ENCODE measurements at regions not wholly inside any gene's neighbourhood (a gene's known extent, or its start where the extent isn't known, plus 50 kb on each side); places are given as distances from the start of the nearest gene placed in this dataset.

- no peaks in the 10 kb centered on the region for H3K27me3 ChIP-seq (ENCODE audit: control insufficient read depth, insufficient read depth, low read length)
- H3K4me3 ChIP-seq (ENCODE audit: low read length) = no peak overlapping the region
- no peaks in the 10 kb centered on the region for H3K4me1 ChIP-seq (ENCODE audit: control insufficient read depth, low read depth, low read length)
- no peaks in the 10 kb centered on the region for H3K36me3 ChIP-seq (ENCODE audit: control insufficient read depth, low read depth, low read length)
- H3K27ac ChIP-seq (ENCODE audit: low read length) = no peak overlapping the region
- no peak overlapping the region for H3K9ac ChIP-seq (ENCODE audit: low read length)
- H3K9me3 ChIP-seq (ENCODE audit: control insufficient read depth, low read depth, low read length) = no peaks in the 10 kb centered on the region
These were observed 1375.0 kb upstream of the ADGRL3 start for GRCh38 chr4:59825104-59825503.

- no peaks in the 10 kb centered on the region for H3K9me3 ChIP-seq (ENCODE audit: control insufficient read depth, low read depth, low read length)
These were observed 1368.4 kb upstream of the ADGRL3 start for GRCh38 chr4:59831746-59832145.

GRCh38 chr4:59834943-59835342 is 1365.2 kb upstream of the ADGRL3 start:
- Histone ChIP-seq H3K27ac (ENCODE audit: low read length) (no peak overlapping the region), H3K36me3 (ENCODE audit: control insufficient read depth, low read depth, low read length) (no peaks in the 10 kb centered on the region), H3K9ac (ENCODE audit: low read length) (no peak overlapping the region), H3K4me3 (ENCODE audit: low read length) (no peak overlapping the region), H3K9me3 (ENCODE audit: control insufficient read depth, low read depth, low read length) (no peaks in the 10 kb centered on the region), H3K4me1 (ENCODE audit: control insufficient read depth, low read depth, low read length) (no peaks in the 10 kb centered on the region), H3K27me3 (ENCODE audit: control insufficient read depth, insufficient read depth, low read length) (no peaks in the 10 kb centered on the region)

More at GRCh38 chr4:59831746-59832145, 1368.4 kb upstream of the ADGRL3 start:
- H3K4me1 ChIP-seq (ENCODE audit: control insufficient read depth, low read depth, low read length) = no peaks in the 10 kb centered on the region
- no peaks in the 10 kb centered on the region for H3K27me3 ChIP-seq (ENCODE audit: control insufficient read depth, insufficient read depth, low read length)
- no peak overlapping the region for H3K4me3 ChIP-seq (ENCODE audit: low read length)
- H3K36me3 ChIP-seq (ENCODE audit: control insufficient read depth, low read depth, low read length) = no peaks in the 10 kb centered on the region
- no peak overlapping the region for H3K9ac ChIP-seq (ENCODE audit: low read length)
- no peak overlapping the region for H3K27ac ChIP-seq (ENCODE audit: low read length)

- Histone ChIP-seq H3K4me3 (ENCODE audit: low read length) (no peak overlapping the region), H3K27me3 (ENCODE audit: control insufficient read depth, insufficient read depth, low read length) (no peaks in the 10 kb centered on the region), H3K36me3 (ENCODE audit: control insufficient read depth, low read depth, low read length) (no peaks in the 10 kb centered on the region), H3K4me1 (ENCODE audit: control insufficient read depth, low read depth, low read length) (no peaks in the 10 kb centered on the region), H3K27ac (ENCODE audit: low read length) (no peak overlapping the region), H3K9ac (ENCODE audit: low read length) (no peak overlapping the region), H3K9me3 (ENCODE audit: control insufficient read depth, low read depth, low read length) (no peaks in the 10 kb centered on the region)
These were observed 1362.4 kb upstream of the ADGRL3 start for GRCh38 chr4:59837751-59838150.

GRCh38 chr4:59838236-59838635 is 1361.9 kb upstream of the ADGRL3 start:
- Histone ChIP-seq H3K27ac (ENCODE audit: low read length) (no peak overlapping the region), H3K4me1 (ENCODE audit: control insufficient read depth, low read depth, low read length) (no peaks in the 10 kb centered on the region), H3K9ac (ENCODE audit: low read length) (no peak overlapping the region), H3K27me3 (ENCODE audit: control insufficient read depth, insufficient read depth, low read length) (no peaks in the 10 kb centered on the region), H3K9me3 (ENCODE audit: control insufficient read depth, low read depth, low read length) (no peaks in the 10 kb centered on the region), H3K4me3 (ENCODE audit: low read length) (no peak overlapping the region), H3K36me3 (ENCODE audit: control insufficient read depth, low read depth, low read length) (no peaks in the 10 kb centered on the region)

GRCh38 chr4:59841698-59842097 is 1358.4 kb upstream of the ADGRL3 start:
- no peaks in the 10 kb centered on the region for H3K36me3 ChIP-seq (ENCODE audit: control insufficient read depth, low read depth, low read length)
- H3K27me3 ChIP-seq (ENCODE audit: control insufficient read depth, insufficient read depth, low read length) = no peaks in the 10 kb centered on the region
- no peak overlapping the region for H3K9ac ChIP-seq (ENCODE audit: low read length)
- H3K9me3 ChIP-seq (ENCODE audit: control insufficient read depth, low read depth, low read length) = no peaks in the 10 kb centered on the region
- H3K27ac ChIP-seq (ENCODE audit: low read length) = no peak overlapping the region
- H3K4me1 ChIP-seq (ENCODE audit: control insufficient read depth, low read depth, low read length) = no peaks in the 10 kb centered on the region
- no peak overlapping the region for H3K4me3 ChIP-seq (ENCODE audit: low read length)

GRCh38 chr4:59848457-59848856 is 1351.7 kb upstream of the ADGRL3 start:
- Histone ChIP-seq H3K9ac (ENCODE audit: low read length) (no peak overlapping the region), H3K27me3 (ENCODE audit: control insufficient read depth, insufficient read depth, low read length) (no peaks in the 10 kb centered on the region), H3K4me1 (ENCODE audit: control insufficient read depth, low read depth, low read length) (no peaks in the 10 kb centered on the region), H3K4me3 (ENCODE audit: low read length) (no peak overlapping the region), H3K9me3 (ENCODE audit: control insufficient read depth, low read depth, low read length) (no peaks in the 10 kb centered on the region), H3K36me3 (ENCODE audit: control insufficient read depth, low read depth, low read length) (no peaks in the 10 kb centered on the region), H3K27ac (ENCODE audit: low read length) (no peak overlapping the region)

- Histone ChIP-seq H3K9me3 (ENCODE audit: control insufficient read depth, low read depth, low read length) (no peaks in the 10 kb centered on the region), H3K4me1 (ENCODE audit: control insufficient read depth, low read depth, low read length) (no peaks in the 10 kb centered on the region), H3K27me3 (ENCODE audit: control insufficient read depth, insufficient read depth, low read length) (no peaks in the 10 kb centered on the region), H3K9ac (ENCODE audit: low read length) (no peak overlapping the region), H3K27ac (ENCODE audit: low read length) (no peak overlapping the region), H3K36me3 (ENCODE audit: control insufficient read depth, low read depth, low read length) (no peaks in the 10 kb centered on the region), H3K4me3 (ENCODE audit: low read length) (no peak overlapping the region)
These were observed 1344.3 kb upstream of the ADGRL3 start for GRCh38 chr4:59855630-59856352.

- no peaks in the 10 kb centered on the region for H3K36me3 ChIP-seq (ENCODE audit: control insufficient read depth, low read depth, low read length)
- H3K9ac ChIP-seq (ENCODE audit: low read length) = no peak overlapping the region
- no peaks in the 10 kb centered on the region for H3K27me3 ChIP-seq (ENCODE audit: control insufficient read depth, insufficient read depth, low read length)
- no peaks in the 10 kb centered on the region for H3K9me3 ChIP-seq (ENCODE audit: control insufficient read depth, low read depth, low read length)
- H3K27ac ChIP-seq (ENCODE audit: low read length) = no peak overlapping the region
- H3K4me1 ChIP-seq (ENCODE audit: control insufficient read depth, low read depth, low read length) = no peaks in the 10 kb centered on the region
- H3K4me3 ChIP-seq (ENCODE audit: low read length) = no peak overlapping the region
These were observed 1331.1 kb upstream of the ADGRL3 start for GRCh38 chr4:59869056-59869455.

GRCh38 chr4:59869559-59869958 is 1330.6 kb upstream of the ADGRL3 start:
- Histone ChIP-seq H3K9ac (ENCODE audit: low read length) (no peak overlapping the region), H3K27ac (ENCODE audit: low read length) (no peak overlapping the region), H3K36me3 (ENCODE audit: control insufficient read depth, low read depth, low read length) (no peaks in the 10 kb centered on the region), H3K9me3 (ENCODE audit: control insufficient read depth, low read depth, low read length) (no peaks in the 10 kb centered on the region), H3K4me3 (ENCODE audit: low read length) (no peak overlapping the region), H3K4me1 (ENCODE audit: control insufficient read depth, low read depth, low read length) (no peaks in the 10 kb centered on the region), H3K27me3 (ENCODE audit: control insufficient read depth, insufficient read depth, low read length) (no peaks in the 10 kb centered on the region)

- H3K9me3 ChIP-seq (ENCODE audit: control insufficient read depth, low read depth, low read length) = no peaks in the 10 kb centered on the region
- no peaks in the 10 kb centered on the region for H3K4me1 ChIP-seq (ENCODE audit: control insufficient read depth, low read depth, low read length)
- no peak overlapping the region for H3K4me3 ChIP-seq (ENCODE audit: low read length)
- H3K27ac ChIP-seq (ENCODE audit: low read length) = no peak overlapping the region
- no peaks in the 10 kb centered on the region for H3K36me3 ChIP-seq (ENCODE audit: control insufficient read depth, low read depth, low read length)
- H3K9ac ChIP-seq (ENCODE audit: low read length) = no peak overlapping the region
- H3K27me3 ChIP-seq (ENCODE audit: control insufficient read depth, insufficient read depth, low read length) = no peaks in the 10 kb centered on the region
These were observed 1318.5 kb upstream of the ADGRL3 start for GRCh38 chr4:59881632-59882031.

GRCh38 chr4:59904331-59904730 is 1295.8 kb upstream of the ADGRL3 start:
- Histone ChIP-seq H3K27ac (ENCODE audit: low read length) (no peak overlapping the region), H3K4me1 (ENCODE audit: control insufficient read depth, low read depth, low read length) (no peaks in the 10 kb centered on the region), H3K36me3 (ENCODE audit: control insufficient read depth, low read depth, low read length) (no peaks in the 10 kb centered on the region), H3K9me3 (ENCODE audit: control insufficient read depth, low read depth, low read length) (no peaks in the 10 kb centered on the region), H3K9ac (ENCODE audit: low read length) (no peak overlapping the region), H3K4me3 (ENCODE audit: low read length) (no peak overlapping the region), H3K27me3 (ENCODE audit: control insufficient read depth, insufficient read depth, low read length) (no peaks in the 10 kb centered on the region)

Data from iPS-18a (cell line).